ENCODE measurements at regions not wholly inside any gene's neighbourhood (a gene's known extent, or its start where the extent isn't known, plus 50 kb on each side); places are given as distances from the start of the nearest gene placed in this dataset.
"Not testable (repeated sequence)": the region's sequence is repeated elsewhere in the genome, so short reads cannot be mapped to it uniquely, and the experiment has no call there.

DNA sequence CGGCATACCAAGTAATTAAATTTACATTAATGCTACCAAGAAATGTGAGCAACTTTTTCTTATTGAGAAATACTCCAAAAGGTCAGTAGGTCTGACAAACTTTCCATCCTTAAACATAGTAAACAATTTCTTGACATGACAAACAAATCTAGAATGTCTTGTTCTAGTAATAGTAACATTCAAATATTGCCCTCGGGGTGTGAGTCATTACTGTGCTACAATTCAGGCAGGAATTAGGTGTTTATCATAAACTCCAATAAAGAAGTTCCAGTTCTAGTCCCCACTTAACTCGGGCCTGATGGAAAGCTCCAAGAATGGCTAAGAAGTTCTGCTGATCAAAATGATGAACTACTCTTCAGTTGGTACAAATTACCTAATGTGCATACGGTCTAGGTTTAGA lies 235.6 kb upstream of the TUSC1 start:
- no peak for DNase-seq (ENCODE audit: low read depth)

DNA sequence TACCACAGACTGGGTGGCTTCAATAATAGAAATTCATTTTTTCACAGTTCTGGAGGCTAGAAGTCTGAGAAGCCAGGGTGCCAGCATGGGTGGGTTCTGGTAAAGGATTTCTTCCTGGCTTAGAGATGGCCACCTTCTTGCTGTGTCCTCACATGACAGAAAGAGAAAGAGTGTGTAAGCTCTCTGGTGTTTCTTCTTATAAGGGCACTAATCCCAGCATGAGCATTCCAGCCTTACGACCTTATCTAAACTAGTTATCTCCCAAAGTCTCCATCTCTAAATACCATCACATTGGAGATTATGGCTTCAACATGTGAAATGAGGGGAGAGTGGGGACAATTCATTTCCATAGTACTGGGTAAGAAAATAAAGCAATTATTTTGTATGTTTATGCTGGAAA lies 226.5 kb upstream of the TUSC1 start:
- no peak for DNase-seq (ENCODE audit: low read depth)

DNA sequence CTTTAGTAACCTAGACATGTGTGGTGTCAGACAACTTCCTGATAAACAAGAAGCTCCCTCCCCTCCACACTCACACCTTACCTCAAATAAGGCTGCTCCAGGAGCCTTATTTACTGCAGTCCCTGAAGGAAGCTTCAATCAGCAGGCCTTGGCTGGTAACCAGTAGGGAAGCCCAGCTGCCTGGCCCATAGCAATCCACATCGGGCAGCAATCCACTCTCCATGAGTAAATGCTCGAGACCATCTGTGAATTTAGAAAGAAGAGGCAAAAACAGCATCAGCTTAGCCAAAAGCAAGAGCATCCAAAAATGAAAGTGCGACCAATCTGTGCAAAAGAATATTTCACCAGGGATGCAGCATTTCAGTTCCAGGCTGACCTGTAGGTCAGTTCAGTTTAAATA lies 213.3 kb upstream of the TUSC1 start:
- no peak for DNase-seq (ENCODE audit: low read depth)

DNA sequence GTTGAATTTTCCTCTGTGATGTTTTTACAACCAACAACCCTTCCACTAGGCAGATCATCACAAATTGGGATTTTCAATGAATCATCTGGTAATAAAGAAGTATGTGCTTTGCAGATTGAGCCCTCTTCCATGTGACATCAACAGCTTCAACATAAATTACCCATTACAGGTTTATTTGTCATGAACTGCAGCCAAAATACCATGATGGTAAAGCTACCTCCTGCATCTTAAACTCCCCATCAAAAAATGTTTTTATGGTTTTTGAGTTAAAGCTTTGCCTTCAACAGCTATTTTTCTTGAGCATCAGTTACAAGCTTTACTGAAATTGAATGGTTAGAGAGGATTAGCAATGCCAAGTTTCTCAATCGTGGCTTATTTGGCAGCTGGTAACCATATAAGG lies 211.4 kb upstream of the TUSC1 start:
- DNase-seq (ENCODE audit: low read depth): no peak

DNA sequence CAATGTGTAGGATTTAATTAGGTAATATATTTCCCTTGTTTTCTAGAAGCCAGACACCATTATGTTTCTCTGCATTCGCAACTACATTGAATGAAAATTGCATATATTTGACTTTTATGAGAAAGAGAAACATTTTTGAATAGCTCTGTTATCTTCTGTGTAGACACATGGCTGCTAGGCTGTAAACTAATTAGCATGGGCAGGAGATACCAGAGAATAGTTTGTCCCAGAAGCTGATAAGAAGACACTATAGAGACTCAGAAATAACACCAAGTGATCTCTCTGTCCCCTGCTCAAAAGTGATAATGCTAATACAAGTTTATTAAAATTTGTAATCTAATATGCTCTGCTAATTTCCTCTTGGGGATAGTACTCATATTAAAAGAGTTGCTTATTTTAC lies 198.0 kb upstream of the TUSC1 start:
- DNase-seq (ENCODE audit: low read depth): no peak

DNA sequence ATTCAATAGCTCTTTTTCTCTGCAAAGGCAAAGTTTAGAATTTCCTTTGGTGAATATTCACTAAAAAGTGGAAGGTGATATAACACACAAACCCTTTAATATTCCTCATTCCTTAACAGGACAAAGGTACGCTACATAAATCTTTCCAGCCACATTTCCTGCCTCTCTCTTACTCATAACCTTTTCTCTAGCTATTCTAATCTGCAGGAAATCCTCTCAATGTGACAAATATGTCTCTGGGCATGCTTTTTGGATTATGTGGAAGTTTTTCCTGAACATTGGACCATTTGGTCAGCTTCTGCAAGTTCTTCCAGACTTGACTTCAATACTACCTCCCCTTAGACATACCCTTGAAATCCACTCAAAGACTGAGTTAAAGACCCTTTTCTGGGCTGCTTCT lies 186.3 kb upstream of the TUSC1 start:
- no peak for DNase-seq (ENCODE audit: low read depth)

DNA sequence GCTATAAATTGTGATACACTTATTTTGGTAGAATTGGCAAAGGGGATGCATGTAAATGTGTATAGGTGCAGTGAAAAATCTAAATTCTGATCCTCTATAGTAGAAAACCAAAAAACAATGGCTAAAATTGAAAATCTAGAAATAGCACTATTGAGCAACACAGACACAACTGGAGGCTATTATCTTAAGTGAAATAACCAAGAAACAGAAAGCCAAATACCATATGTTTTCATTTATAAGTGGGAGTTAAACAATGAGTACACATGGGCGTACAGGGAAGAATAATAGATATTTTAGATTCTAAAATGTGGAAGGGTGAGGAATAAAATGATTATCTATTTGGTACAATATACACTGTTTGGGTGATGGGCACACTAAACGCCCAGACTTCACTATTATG lies 183.2 kb upstream of the TUSC1 start:
- DNase-seq (ENCODE audit: low read depth): no peak

DNA sequence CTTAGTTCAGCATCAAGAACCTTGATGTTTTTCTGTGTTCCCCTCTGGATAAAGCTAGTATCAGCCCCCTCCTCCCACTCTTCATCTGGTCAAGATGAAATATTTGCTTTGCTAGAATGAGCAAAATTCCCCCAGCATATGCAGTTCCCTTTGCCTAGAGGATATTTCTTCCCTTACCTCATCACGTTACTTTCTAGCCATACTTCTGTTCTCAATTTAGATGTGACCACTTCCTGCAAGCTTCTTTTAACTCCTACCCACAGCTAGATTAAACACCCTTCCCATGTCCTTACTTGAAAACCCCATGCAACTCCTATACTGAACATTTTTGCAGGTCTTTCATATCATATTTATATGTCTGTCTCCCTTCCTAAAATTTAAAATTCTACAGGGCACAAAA lies 178.9 kb upstream of the TUSC1 start:
- DNase-seq (ENCODE audit: low read depth): no peak

DNA sequence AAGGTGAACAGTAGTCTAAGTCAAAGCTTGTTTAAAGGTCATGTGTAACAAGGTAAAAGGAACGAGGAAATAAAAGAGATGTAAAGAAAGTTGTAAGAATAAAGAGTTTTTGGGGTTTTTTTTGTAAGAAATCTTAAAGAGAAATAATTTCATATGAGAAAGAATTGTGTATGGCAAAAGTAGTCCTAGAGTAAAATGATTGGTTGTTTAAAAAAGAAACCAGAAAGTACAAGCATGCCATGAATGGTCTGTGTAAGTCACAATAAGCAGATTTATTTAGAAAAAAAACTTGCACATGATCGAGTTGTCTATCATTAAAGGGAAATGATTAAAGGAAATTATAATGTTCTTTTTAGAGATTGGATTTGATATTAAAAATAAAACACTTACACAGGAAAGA lies 172.6 kb upstream of the TUSC1 start:
- no peak for DNase-seq (ENCODE audit: low read depth)

DNA sequence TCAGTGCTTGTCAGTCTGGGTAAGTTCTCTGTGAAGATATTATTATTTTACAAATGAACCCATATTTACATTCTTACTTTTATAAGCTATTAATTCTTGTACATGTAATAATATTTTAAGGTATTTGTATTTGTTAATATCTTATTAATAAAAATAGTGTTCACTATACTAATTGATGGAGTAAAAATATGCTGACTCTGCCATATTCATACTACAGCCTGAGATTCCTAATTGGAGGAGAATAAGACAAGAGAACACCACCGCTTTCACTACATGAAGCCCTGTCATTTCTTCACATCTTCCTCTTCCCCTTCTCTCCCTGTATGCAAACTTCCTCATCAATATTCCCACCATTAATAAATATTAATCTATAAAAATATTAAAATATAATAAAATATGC lies 167.6 kb upstream of the TUSC1 start:
- no peak for DNase-seq (ENCODE audit: low read depth)

DNA sequence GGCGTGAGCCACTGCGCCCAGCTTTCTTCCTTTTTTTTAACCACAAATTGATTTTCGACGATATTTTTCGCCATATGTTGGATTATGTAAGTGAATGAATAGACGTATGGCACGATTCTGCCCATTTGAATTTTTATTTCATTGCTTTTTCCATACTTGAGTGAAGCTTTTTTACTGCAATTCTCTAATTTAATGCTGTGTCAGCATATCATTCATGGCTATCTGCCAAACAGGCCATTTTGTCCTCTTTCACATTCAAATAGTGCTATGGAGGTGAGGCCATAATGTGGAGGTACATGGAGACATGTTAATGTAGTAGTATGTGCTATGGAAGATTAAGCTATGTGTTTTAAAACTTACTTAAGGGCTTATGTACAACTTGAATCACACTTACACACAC lies 152.1 kb upstream of the TUSC1 start:
- DNase-seq (ENCODE audit: low read depth): no peak

DNA sequence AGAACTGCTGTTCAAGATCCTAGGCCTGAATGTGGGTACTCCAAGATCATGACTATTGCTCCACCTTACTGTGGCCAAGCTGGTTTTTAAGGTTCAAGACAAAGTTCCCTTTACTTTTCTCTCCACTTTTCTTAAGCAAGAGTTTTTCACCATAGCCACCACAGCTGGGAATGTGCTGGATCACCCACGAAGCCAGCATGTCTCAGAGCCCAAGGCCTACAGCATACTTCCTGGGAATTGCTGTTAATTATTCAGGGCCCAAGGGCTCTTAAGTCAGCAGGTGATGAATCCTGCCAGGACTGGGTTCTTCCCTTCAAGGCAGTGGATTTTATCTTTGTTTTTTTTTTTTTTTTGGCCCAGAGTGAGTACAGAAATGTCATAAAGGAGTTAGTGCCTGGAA lies 149.4 kb upstream of the TUSC1 start:
- no peak for DNase-seq (ENCODE audit: low read depth)

DNA sequence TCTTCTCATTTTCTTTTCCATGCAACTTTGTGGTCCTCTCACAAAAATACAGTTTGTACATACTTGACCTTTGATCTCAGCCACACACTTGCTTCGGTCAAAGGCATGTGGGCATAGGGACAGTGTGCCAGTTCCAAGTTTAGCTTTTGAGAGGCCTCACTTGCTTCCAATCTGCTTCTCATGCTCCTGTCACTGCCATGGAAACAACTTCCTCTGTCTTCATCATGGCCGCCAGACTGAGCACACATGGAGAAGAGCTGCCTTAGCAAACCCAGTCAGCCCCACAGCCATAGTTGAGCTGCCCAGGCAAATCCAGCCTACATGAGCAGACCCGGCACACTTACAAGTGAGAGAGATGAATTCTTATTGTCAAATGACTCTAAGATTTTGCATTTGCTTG lies 138.2 kb upstream of the TUSC1 start:
- no peak for DNase-seq (ENCODE audit: low read depth)

DNA sequence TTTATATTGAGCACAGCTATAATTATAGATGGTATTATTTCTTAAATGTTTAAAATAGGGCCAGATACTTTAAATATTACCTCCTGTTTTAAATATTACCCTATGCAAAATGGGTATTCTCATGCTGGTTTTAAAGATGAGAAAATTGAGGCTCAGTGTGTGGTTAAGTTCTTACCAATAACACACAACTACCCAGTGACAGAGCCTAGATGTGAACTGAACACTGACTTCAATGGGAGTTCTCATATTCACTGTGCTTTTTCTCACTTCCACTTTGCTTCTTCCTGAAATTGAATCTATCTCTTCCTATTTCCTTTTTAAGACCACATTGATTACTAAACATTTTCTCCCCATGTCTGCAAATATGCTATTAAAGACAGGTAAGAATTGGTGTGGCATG lies 135.8 kb upstream of the TUSC1 start:
- no peak for DNase-seq (ENCODE audit: low read depth)

DNA sequence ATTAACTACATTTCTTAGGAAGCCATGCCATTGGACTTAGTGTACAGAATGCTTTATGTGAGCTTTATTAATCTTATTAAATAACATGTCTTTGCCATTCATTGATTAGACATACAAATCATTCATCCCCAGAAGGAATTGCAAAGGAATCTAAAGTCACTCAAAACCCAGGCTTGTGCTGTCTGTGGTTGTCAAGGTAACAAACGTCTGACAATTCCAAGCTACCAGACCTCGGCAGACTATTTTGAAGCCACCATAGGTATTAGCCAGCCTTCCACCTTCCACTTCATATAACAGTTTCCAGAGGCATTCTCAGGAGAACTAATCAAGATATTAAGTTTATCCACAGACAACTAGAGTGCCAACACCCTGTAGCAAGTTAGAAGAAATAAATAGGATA lies 135.2 kb upstream of the TUSC1 start:
- DNase-seq (ENCODE audit: low read depth): no peak

DNA sequence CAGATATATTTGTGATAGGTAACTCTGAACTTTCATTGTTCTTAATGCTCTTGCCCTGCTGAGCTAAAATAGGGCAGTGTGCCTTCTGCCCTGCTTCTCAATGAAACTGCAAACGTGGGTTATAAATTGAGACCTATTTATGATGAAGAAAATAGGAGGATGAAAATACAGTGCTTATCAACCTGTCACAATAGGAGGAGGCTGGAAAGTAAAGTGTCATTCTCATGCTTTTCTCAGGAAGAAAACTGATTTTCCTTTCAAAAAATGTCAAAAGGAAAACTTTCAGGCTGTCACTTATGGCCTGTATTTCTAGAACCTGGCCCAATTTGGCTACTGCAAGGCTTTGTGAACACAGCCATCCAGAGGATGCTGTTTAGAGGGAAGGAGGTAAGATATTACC lies 130.3 kb upstream of the TUSC1 start:
- DNase-seq (ENCODE audit: low read depth): no peak

DNA sequence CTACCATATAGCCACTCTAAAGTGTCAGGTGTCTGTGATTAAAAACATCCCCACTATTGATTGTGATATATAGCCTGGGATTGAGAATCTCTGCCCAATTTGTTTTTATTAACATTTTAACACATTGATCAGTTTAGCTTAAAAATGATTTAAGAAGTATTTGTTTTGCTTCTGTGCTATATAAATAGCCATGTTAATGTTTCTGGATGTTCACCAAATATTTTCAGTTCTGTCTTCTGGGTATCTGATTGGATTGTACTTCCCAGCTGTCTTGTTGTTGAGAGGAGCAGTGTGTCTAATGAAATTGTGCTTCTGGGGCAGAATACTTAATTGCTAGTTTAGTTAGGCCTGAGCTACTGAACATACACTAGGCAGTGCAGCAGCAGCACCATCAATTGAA lies 126.6 kb upstream of the TUSC1 start:
- no peak for DNase-seq (ENCODE audit: low read depth)

DNA sequence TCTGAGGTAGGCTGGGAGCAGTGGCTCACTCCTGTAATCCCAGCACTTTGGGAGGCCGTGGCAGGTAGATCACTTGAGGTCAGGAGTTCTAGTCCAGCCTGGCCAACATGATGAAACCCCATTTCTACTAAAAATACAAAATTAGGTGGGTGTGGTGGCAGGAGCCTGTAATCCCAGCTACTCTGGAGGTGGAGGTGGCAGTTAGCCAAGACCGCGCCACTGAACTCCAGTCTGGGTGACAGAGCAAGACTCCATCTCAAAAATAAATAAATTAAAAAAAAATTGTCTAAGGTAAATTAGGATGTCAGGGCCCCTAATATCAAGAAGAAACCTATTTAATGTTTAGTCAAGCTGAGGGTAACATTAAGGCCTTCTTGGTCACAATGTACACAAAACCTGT lies 123.7 kb upstream of the TUSC1 start:
- DNase-seq (ENCODE audit: low read depth): not testable (repeated sequence)

DNA sequence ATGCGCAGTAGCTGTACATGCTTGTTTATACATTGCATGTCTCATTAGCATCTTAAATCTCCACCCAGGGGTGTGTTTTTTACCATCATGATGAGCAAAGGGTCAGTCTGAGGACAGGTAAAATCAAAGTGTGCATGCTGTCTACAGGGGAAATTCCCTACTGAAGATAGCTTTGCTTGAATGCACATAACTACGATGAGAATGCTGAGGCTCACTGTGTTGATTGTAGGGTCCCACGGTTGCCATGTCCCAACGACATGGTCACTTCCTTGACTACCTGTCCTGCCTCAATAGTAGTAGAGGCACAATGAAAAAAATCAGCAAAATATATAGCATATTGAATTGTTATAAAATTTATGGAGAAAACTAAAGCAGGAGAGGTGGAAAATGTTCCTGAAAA lies 95.6 kb upstream of the TUSC1 start:
- no peak for DNase-seq (ENCODE audit: low read depth)

DNA sequence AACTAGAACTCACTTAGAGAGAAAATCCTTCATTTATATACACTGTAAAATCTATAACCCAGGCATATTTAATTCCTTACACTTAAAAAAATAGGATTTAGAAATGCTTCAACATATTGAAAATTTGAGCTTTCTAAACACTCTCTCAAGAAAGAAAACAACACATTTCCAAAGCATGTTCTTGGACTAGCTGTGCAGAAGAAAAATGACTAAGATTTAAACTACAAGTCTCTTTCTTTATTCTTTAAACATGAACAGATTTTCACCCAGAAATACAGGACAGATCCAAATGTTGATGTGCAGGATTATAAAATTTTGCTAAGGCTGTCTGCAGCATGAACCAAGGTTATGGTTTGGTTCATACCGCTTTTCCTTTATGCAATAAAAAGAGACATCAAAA lies 77.7 kb upstream of the TUSC1 start:
- no peak for DNase-seq (ENCODE audit: low read depth)

DNA sequence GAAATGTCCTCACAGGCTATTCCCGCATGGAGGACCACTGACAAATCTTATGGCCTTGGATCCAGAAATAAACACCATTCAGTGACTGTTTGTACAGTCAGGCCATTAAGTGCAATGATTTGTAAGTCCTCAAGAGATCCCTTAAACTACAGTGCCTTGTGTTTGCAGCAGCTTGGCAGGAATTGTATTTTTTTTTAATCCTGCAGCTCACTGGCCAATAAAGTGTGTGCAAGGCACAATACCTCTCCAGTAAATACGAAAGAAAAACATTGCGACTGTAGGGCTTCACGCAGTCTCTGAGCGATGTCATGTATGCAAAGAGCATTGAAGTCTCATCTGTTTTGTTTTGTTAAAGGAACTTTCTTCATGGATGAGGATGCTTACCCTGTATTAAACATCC lies 74.2 kb upstream of the TUSC1 start:
- DNase-seq (ENCODE audit: low read depth): no peak

DNA sequence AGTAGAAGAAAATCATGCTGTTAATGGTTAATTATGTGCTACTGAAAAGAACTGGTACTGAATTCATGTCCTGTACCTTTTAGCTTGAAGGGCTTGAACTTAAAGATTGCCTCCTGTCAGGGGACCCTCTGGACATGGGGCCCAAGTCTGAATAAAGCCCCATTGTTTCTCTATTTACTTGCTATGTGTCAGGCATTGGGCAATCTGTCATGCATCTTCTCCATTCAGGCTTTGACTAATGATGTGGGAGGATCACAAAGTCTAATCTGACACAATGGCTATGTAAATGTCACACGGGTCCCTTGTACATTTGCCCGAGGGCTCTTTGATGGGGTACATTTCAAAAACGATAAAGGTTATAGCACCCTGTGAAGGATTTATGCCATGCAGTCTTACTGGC lies 64.0 kb upstream of the TUSC1 start:
- DNase-seq (ENCODE audit: low read depth): no peak

DNA sequence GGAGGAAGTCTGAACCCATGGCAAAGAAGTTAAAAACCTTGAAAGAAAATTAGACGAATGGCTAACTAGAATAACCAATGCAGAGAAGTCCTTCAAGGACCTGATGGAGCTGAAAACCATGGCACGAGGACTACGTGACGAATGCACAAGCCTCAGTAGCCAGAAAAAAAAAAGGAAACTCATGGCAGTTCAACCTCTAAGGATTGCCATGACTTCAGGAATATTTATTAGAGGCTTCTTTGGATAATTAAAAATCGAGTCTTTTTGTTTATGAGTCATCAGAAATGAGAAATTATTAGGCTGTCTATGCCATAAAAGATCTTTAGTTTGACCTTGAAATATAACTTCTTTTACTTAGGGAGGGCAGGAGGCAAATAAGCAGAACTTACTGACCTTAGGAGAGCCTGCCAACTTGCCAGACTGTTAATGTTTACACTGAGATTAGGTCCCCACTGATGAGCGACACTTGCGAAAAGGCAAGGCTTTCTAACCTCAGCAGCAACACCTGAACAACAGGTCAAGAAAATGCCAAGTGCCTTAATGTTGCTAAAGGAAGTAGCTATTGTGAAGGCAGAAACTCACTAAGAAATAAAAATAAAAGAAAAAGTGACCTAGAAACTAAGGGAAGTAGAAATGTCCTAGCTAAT lies 55.2 kb upstream of the TUSC1 start:
- DNase-seq (ENCODE audit: low read depth): no peak

DNA sequence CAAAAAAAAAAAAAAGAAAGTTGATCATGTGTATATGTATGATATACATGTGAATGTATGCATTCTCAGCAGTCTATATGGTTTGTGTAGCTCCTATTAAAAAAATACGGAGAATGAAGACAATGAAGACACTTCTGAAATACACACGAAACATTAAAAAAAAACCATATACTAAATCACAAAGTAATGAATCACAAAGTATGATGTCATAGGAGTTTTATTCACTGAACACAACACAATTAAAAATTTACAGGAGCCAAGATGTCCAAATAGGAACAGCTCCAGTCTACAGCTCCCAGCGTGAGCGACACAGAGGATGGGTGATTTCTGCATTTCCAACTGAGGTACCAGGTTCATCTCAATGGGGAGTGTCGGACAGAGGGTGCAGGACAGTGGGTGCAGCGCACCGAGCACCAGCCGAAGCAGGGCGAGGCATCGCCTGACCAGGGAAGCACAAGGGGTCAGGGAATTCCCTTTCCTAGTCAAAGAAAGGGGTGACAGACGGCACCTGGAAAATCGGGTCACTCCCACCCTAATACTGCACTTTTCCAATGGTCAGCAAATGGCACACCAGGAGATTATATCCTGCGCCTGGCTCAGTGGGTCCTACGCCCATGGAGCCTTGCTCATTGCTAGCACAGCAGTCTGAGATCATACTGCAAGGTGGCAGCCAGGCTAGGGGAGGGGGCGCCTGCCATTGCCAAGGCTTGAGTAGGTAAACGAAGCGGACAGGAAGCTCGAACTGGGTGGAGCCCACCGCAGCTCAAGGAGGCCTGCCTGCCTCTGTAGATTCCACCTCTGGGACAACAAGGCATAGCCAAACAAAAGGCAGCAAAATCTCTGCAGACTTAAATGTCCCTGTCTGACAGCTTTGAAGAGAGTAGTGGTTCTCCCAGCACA lies 53.9 kb upstream of the TUSC1 start:
- not testable (repeated sequence) for DNase-seq (ENCODE audit: low read depth)
